ENCODE measurements at regions not wholly inside any gene's neighbourhood (a gene's known extent, or its start where the extent isn't known, plus 50 kb on each side); places are given as distances from the start of the nearest gene placed in this dataset.
"Not testable (repeated sequence)": the region's sequence is repeated elsewhere in the genome, so short reads cannot be mapped to it uniquely, and the experiment has no call there.

GRCh38 chr7:3117081-3117480 is 73.4 kb upstream of the CARD11 start:
- H3K9me3 ChIP-seq (replicated peaks; ENCODE audit: low read length) = no peaks in the 10 kb centered on the region
- H3K4me2 ChIP-seq (ENCODE audit: low read length) = no peak overlapping the region
- H3K36me3 ChIP-seq (ENCODE audit: insufficient read depth, low read length) = no peaks in the 10 kb centered on the region
- H3K27me3 ChIP-seq (ENCODE audit: control insufficient read depth, insufficient read depth, low read length) = no peaks in the 10 kb centered on the region
- no peaks in the 10 kb centered on the region for H3K4me1 ChIP-seq (ENCODE audit: control insufficient read depth, insufficient read depth, low read length)
- no peak overlapping the region for H3K9ac ChIP-seq (ENCODE audit: low read depth, low read length)
- no peak overlapping the region for H3K4me3 ChIP-seq (ENCODE audit: low read length)

GRCh38 chr7:3117488-3118231 is 74.0 kb upstream of the CARD11 start:
- H3K27me3 ChIP-seq (ENCODE audit: control insufficient read depth, insufficient read depth, low read length) = no peaks in the 10 kb centered on the region
- H3K4me2 ChIP-seq (ENCODE audit: low read length) = no peak overlapping the region
- no peak overlapping the region for H3K9ac ChIP-seq (ENCODE audit: low read depth, low read length)
- no peak overlapping the region for H3K4me3 ChIP-seq (ENCODE audit: low read length)
- H3K4me1 ChIP-seq (ENCODE audit: control insufficient read depth, insufficient read depth, low read length) = no peaks in the 10 kb centered on the region
- no peaks in the 10 kb centered on the region for H3K36me3 ChIP-seq (ENCODE audit: insufficient read depth, low read length)
- no peaks in the 10 kb centered on the region for H3K9me3 ChIP-seq (replicated peaks; ENCODE audit: low read length)

GRCh38 chr7:3119352-3119927 is 75.8 kb upstream of the CARD11 start:
- not testable (repeated sequence) for H3K27me3 ChIP-seq (ENCODE audit: control insufficient read depth, insufficient read depth, low read length); H3K9ac ChIP-seq (ENCODE audit: low read depth, low read length); H3K4me3 ChIP-seq (ENCODE audit: low read length); H3K36me3 ChIP-seq (ENCODE audit: insufficient read depth, low read length); H3K4me1 ChIP-seq (ENCODE audit: control insufficient read depth, insufficient read depth, low read length); H3K9me3 ChIP-seq (replicated peaks; ENCODE audit: low read length); H3K4me2 ChIP-seq (ENCODE audit: low read length)

GRCh38 chr7:3119963-3120362 is 76.3 kb upstream of the CARD11 start:
- Histone ChIP-seq H3K9me3 (replicated peaks; ENCODE audit: low read length) (no peaks in the 10 kb centered on the region), H3K27me3 (ENCODE audit: control insufficient read depth, insufficient read depth, low read length) (no peaks in the 10 kb centered on the region), H3K4me2 (ENCODE audit: low read length) (no peak overlapping the region), H3K9ac (ENCODE audit: low read depth, low read length) (no peak overlapping the region), H3K4me1 (ENCODE audit: control insufficient read depth, insufficient read depth, low read length) (no peaks in the 10 kb centered on the region), H3K4me3 (ENCODE audit: low read length) (no peak overlapping the region), H3K36me3 (ENCODE audit: insufficient read depth, low read length) (no peaks in the 10 kb centered on the region)

- H3K4me2 ChIP-seq (ENCODE audit: low read length) = no peak overlapping the region
- H3K4me3 ChIP-seq (ENCODE audit: low read length) = no peak overlapping the region
- H3K27me3 ChIP-seq (ENCODE audit: control insufficient read depth, insufficient read depth, low read length) = no peaks in the 10 kb centered on the region
- H3K9ac ChIP-seq (ENCODE audit: low read depth, low read length) = no peak overlapping the region
- H3K36me3 ChIP-seq (ENCODE audit: insufficient read depth, low read length) = no peaks in the 10 kb centered on the region
- H3K9me3 ChIP-seq (replicated peaks; ENCODE audit: low read length) = no peaks in the 10 kb centered on the region
- no peaks in the 10 kb centered on the region for H3K4me1 ChIP-seq (ENCODE audit: control insufficient read depth, insufficient read depth, low read length)
These were observed 76.8 kb upstream of the CARD11 start for GRCh38 chr7:3120513-3120912.

- Histone ChIP-seq H3K27me3 (ENCODE audit: control insufficient read depth, insufficient read depth, low read length) (peaks cover 4% of the 10 kb centered on the region), H3K9ac (ENCODE audit: low read depth, low read length) (no peak overlapping the region), H3K9me3 (replicated peaks; ENCODE audit: low read length) (no peaks in the 10 kb centered on the region), H3K4me3 (ENCODE audit: low read length) (no peak overlapping the region), H3K4me1 (ENCODE audit: control insufficient read depth, insufficient read depth, low read length) (no peaks in the 10 kb centered on the region), H3K36me3 (ENCODE audit: insufficient read depth, low read length) (no peaks in the 10 kb centered on the region), H3K4me2 (ENCODE audit: low read length) (no peak overlapping the region)
These were observed 85.3 kb upstream of the CARD11 start for GRCh38 chr7:3128857-3129490.

- no peaks in the 10 kb centered on the region for H3K36me3 ChIP-seq (ENCODE audit: insufficient read depth, low read length)
- H3K4me1 ChIP-seq (ENCODE audit: control insufficient read depth, insufficient read depth, low read length) = no peaks in the 10 kb centered on the region
- no peak overlapping the region for H3K4me2 ChIP-seq (ENCODE audit: low read length)
- no peaks in the 10 kb centered on the region for H3K9me3 ChIP-seq (replicated peaks; ENCODE audit: low read length)
- no peak overlapping the region for H3K4me3 ChIP-seq (ENCODE audit: low read length)
- H3K9ac ChIP-seq (ENCODE audit: low read depth, low read length) = no peak overlapping the region
- peaks cover 4% of the 10 kb centered on the region for H3K27me3 ChIP-seq (ENCODE audit: control insufficient read depth, insufficient read depth, low read length)
These were observed 90.2 kb upstream of the CARD11 start for GRCh38 chr7:3133811-3134385.

GRCh38 chr7:3134745-3135144 is 91.1 kb upstream of the CARD11 start:
- no peak overlapping the region for H3K4me3 ChIP-seq (ENCODE audit: low read length)
- no peaks in the 10 kb centered on the region for H3K9me3 ChIP-seq (replicated peaks; ENCODE audit: low read length)
- H3K27me3 ChIP-seq (ENCODE audit: control insufficient read depth, insufficient read depth, low read length) = peaks cover 5% of the 10 kb centered on the region
- H3K4me1 ChIP-seq (ENCODE audit: control insufficient read depth, insufficient read depth, low read length) = no peaks in the 10 kb centered on the region
- H3K36me3 ChIP-seq (ENCODE audit: insufficient read depth, low read length) = no peaks in the 10 kb centered on the region
- H3K4me2 ChIP-seq (ENCODE audit: low read length) = no peak overlapping the region
- no peak overlapping the region for H3K9ac ChIP-seq (ENCODE audit: low read depth, low read length)

- no peaks in the 10 kb centered on the region for H3K9me3 ChIP-seq (replicated peaks; ENCODE audit: low read length)
- H3K4me1 ChIP-seq (ENCODE audit: control insufficient read depth, insufficient read depth, low read length) = no peaks in the 10 kb centered on the region
- no peaks in the 10 kb centered on the region for H3K36me3 ChIP-seq (ENCODE audit: insufficient read depth, low read length)
- H3K27me3 ChIP-seq (ENCODE audit: control insufficient read depth, insufficient read depth, low read length) = peaks cover 13% of the 10 kb centered on the region
- no peak overlapping the region for H3K4me2 ChIP-seq (ENCODE audit: low read length)
- no peak overlapping the region for H3K9ac ChIP-seq (ENCODE audit: low read depth, low read length)
- no peak overlapping the region for H3K4me3 ChIP-seq (ENCODE audit: low read length)
These were observed 92.0 kb upstream of the CARD11 start for GRCh38 chr7:3135626-3136025.

GRCh38 chr7:3138206-3138605 is 94.5 kb upstream of the CARD11 start:
- Histone ChIP-seq H3K36me3 (ENCODE audit: insufficient read depth, low read length) (no peaks in the 10 kb centered on the region), H3K4me3 (ENCODE audit: low read length) (no peak overlapping the region), H3K27me3 (ENCODE audit: control insufficient read depth, insufficient read depth, low read length) (peaks cover 14% of the 10 kb centered on the region), H3K9me3 (replicated peaks; ENCODE audit: low read length) (no peaks in the 10 kb centered on the region), H3K4me1 (ENCODE audit: control insufficient read depth, insufficient read depth, low read length) (no peaks in the 10 kb centered on the region), H3K9ac (ENCODE audit: low read depth, low read length) (no peak overlapping the region), H3K4me2 (ENCODE audit: low read length) (no peak overlapping the region)

GRCh38 chr7:3138997-3139396 is 95.3 kb upstream of the CARD11 start:
- Histone ChIP-seq H3K9me3 (replicated peaks; ENCODE audit: low read length) (no peaks in the 10 kb centered on the region), H3K27me3 (ENCODE audit: control insufficient read depth, insufficient read depth, low read length) (peaks cover 15% of the 10 kb centered on the region), H3K4me1 (ENCODE audit: control insufficient read depth, insufficient read depth, low read length) (no peaks in the 10 kb centered on the region), H3K4me2 (ENCODE audit: low read length) (no peak overlapping the region), H3K36me3 (ENCODE audit: insufficient read depth, low read length) (no peaks in the 10 kb centered on the region), H3K9ac (ENCODE audit: low read depth, low read length) (no peak overlapping the region), H3K4me3 (ENCODE audit: low read length) (no peak overlapping the region)

Data from skeletal muscle satellite cell (primary cell).